NCI-H524 treated with DMSO at 0.1 percent for 48 hours (cell line): ENCODE measurements at regions not wholly inside any gene's neighbourhood (a gene's known extent, or its start where the extent isn't known, plus 50 kb on each side); places are given as distances from the start of the nearest gene placed in this dataset.
"Not testable (repeated sequence)": the region's sequence is repeated elsewhere in the genome, so short reads cannot be mapped to it uniquely, and the experiment has no call there.

Experiments
- DNase-seq: peaks from one replicate; lab custom pipeline; 2025; lab: John Stamatoyannopoulos, UW

DNA sequence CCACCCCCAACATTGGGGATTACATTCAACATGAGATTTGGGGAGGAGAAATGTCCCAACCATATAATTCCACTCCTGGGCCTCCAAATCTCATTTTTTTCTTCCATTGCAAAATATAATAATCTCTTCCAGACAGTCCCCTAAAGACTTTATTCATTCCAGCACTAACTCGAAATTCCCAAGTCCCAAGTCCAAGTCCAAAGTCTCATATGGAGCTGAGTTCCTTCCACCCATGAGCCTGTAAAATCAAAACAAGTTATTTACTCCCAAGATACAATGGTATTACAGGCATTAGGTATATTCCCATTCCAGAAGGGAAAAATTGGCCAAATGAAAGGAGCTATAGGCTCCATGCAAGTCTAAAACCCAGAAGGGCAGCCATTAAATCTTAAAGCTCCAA, 56.7 kb downstream of the P2RY1 start:
- no peak for DNase-seq

DNA sequence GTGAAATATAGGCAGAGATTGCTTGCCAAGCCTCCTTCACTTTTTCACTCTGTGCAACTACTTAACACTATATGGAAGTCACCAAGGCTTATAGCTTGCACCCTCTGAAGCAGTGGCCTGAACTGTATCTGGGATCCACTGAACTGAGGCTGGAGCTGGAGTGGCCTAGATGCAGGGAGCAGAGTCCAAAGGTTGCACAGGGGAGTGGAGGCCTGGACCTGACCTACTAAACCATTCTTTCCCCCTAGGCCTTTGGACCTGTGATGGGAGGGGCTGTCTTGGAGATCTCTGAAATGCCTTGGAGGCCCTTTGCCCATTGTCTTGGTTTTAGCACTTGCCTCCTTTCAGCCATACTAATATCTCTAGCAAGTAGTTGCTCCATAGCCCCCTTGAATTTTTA, 57.5 kb downstream of the P2RY1 start:
- DNase-seq = no peak

DNA sequence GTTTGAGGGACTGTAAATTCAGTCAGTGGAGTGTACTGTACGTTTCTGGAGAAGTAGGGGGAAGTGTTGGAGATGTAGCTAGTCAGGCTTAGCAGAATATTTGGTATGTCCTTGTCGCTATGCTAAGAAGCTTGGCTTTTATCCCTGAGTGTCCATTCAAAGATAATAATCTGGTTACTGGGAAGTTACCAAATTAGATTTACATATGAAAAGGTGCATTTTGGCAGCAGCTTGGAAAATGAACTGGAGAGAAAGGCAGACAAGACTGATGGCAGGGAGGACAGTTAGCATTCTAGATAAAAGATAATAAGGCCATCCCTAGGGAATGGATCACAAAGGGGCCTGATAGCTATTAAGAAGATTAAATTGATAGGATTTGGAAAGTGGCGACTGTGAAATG, 58.7 kb downstream of the P2RY1 start:
- DNase-seq = peak; percentile 18

DNA sequence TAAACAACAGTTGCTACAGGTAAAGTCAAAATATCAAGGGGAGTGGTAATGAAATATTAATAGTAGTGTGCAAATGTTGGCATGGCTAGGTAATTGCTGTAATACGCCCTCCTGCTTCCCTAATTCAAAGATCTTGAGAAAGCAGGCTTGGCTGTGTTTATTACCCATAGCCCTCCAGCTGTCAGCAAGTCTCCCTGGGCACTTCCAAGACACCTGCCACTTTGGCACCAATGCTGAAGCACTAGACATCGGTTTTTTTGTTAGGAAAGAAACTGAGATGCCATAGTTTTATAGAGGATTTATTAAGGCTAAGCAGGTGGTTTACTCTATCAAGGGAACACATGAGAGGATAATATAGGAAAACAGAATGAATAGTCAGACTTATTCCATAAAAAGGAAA, 64.4 kb downstream of the P2RY1 start:
- peak; percentile 81 for DNase-seq

DNA sequence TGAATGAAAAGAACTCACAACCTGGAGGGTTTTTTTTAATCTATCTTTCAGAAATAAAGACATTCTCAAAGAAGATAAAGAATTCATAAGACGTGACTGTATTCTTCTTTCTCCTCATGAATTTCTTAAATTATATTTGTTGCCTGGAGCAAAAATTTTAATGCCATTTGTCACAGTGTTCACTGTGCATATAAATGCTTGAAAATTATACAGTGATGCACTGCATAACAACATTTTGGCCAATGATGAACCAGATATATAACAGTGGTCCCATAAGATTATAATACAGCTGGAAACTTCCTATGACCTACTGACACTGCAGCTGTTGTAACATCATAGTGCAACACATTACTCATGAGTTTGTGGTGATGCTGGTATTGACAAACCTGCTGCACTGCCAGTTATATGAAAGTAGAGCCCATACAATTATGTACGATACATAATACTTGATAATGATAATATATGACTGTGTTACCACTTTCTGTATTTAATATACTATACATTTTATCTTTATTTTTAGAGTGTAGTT, 67.3 kb downstream of the P2RY1 start:
- no peak for DNase-seq

DNA sequence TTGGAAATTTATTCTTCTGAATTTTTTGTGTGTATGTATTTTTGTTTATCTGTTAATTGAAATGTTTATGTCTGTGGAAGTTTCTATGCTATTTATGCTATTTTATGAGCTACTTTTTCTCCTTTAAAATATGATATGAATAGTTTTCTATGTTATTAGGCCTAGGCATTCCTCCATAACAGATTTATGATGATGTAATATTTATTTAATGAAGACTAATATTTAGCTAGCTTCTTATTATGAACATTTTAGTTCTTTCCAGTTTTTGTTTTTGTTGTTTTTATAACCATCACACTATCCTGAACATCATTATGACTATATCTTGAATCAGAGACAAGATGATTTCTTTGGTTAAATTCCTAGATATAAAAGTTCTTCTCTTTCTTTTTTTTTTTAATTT, 70.7 kb downstream of the P2RY1 start:
- DNase-seq = no peak

DNA sequence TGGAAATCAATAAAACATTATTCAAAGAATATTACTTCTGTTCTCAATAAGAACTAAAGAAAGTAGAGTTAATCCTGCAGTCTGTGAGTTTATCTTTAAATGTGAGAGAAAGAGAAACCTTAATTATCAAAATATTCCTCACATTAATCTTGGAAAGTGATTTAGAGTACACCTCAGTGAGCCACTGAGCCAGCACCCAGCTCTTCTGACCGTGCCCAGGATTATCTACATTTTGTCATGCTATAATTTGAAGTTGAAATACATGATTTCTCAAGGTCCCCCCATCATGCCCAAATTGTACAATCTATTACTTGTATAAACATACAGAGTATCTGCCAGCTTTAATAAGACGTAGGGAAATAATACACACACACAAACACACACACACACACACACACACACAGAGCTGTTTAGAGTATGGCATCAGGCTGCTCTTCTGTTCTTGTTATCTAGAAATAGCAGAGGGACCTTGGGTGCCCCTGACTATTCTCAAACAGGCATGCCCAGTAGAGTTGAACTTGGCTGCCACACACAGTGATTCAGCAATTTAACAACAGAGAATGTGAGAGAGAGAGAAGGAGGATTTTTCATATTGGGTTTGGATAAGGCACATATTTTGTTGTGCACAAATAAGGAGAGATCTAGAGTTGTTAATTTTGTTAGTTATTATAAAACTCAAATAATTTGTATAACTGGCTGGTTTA, 74.4 kb downstream of the P2RY1 start:
- no peak for DNase-seq

DNA sequence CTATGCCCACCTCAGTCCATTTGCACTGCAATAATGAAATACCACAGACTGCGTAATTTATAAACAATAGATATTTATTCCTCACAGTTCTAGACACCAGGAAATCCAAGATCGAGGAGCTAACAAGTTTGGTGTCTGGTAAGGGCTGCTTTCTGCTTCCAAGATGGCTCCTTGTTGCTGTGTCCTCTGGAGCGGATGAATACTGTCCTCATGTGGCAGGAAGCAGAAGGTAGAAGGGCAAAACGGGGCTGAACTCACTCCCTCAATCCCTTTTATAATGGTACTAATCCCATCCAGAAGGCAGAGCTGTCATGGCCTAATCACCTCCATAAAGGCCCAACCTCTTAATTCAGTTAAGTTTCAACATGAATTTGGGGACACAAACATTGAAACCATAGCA, 75.3 kb downstream of the P2RY1 start:
- DNase-seq = peak; percentile 24

DNA sequence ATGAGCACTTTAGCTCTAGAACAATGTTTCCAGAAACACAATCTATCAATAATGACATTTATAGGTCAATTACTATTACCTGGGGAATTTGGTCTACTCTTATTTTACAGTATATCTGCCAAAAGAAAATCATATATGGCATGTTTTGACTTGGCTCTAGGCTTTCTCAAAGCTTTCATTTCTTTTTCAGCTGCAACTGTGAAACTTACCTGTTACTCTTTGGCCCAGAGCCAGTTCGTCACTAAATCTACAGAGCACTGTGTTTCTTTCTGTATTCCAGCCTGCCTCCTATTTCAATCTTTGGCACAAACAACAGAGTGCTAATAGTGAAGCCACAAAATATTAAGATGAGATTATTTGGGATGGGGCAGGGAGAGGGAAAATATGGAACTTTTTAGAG, 76.0 kb downstream of the P2RY1 start:
- DNase-seq = no peak

DNA sequence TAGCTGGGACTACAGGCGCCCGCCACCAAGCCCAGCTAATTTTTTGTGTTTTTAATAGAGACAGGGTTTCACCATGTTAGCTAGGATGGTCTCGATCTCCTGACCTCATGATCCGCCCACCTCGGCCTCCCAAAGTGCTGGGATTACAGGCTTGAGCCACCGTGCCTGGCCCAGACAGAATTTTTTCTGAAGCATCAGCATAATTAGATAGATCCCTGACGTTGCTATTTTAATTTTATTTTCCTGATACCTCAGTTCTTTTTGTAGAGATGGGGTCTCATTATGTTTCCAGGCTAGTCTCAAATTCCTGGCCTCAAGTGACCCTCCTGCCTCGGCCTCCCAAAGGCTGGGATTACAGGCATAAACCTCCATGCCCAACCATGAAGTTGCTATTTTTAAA, 79.8 kb downstream of the P2RY1 start:
- DNase-seq = not testable (repeated sequence)

DNA sequence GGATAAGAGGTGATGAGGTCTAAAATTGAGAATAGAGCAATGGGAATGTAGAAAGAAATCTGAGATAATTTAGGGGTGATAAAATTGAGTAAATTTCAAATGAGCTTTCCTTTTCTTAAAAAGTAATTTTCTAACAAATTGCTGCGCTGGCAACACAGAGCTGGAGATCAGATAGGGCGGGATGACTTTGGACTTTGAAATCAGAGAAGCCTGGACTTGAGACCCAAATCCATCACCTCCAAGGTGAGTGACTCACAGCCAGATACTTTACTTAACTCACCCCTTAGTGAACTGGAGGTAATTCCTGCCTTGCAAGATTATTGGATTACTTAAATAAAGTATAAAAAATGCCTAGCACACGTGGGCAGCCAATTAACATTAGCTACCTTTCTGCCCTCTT, 80.8 kb downstream of the P2RY1 start:
- no peak for DNase-seq

DNA sequence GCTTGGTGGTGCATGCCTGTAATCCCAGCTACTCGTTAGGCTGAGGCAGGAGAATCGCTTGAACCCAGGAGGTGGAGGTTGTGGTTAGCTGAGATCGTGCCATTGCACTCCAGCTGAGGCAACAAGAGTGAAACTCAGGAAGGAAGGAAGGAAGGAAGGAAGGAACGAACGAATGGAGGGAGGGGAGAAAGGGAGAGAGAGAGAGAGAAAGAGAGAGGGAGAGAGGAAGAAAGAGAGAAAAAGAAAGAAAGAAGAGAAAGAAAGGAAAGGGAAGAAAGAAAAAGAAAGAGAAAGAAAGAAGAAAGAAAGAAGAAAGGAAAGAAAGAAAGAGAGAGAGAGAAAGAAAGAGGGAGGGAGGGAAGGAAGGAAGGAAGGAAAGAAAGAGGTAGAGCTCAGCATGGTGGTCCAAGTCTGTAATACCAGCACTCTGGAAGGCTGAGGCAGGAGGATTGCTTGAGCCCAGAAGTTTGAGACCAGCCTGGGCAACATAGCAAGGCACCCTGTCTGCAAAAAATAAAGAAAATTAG, 81.9 kb downstream of the P2RY1 start:
- no peak for DNase-seq

DNA sequence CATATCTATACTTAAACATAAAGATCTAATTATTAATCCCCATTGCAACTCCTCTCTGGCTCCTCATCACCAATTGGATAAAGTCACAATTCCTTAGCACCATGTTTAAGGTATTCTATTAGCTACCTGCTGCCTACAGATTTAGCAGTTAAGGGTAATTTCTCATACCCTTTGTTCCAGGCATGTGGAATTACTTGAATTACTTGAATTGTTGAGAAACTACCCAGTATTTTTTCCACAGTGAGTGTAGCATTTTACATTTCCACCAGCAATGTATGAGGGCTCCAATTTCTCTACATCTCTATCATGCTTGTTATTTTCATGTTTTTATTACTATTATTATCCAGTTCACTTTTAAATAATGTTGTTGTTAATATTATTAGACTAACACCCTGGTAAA, 86.4 kb downstream of the P2RY1 start:
- no peak for DNase-seq

DNA sequence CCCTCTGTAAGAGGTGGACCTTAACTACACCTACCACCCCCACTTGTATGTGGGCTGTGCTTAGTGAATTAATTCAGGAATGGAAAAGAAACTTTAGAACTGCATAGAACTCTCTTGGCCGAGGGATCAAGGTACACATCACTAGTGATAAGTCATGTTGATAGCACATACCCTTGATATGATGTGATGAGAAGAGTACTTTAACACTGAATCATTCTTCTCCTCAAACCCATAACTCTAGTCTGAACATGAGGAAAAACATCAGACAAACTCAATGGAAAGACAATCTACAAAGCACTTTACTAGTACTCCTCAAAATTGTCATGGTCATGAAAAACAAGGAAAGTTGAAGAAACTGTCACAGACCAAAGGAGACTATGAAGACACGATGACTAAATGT, 87.6 kb downstream of the P2RY1 start:
- no peak for DNase-seq

DNA sequence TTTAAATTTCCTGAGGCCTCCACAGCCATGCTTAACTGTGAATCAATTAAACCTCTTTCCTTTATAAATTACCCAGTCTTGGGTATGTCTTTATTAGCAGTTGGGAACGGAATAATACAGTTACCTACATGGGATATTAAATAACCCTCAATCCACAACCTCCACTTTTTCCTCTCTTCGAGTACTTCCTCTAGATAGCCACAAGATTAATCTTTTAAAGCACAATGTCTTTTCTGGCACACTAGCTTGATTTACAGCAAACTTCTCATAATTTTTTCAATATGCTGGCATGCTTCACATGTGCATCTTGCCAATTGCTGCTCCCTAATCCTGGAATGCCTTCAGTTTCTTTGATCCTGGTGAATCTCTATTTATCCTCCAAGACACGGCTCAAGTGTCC, 92.2 kb downstream of the P2RY1 start:
- no peak for DNase-seq

DNA sequence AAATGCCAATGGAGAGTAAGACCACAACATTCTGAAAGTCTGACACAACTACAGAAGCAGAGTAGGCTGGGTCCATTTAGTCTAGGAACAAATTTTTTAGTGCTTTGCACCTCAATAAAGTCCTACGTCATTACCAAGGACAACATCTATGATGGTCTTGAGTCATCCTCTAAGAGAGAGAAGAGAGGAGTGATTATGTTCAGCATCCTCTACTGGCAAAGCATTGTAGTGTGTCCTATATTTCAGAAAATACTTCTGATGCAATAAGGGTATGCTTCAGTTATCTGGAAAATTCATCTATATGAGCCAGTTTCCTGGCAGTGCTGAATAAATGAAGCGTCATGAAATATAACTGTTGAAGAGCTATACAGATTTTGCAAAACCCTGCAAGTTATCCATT, 95.6 kb downstream of the P2RY1 start:
- no peak for DNase-seq

DNA sequence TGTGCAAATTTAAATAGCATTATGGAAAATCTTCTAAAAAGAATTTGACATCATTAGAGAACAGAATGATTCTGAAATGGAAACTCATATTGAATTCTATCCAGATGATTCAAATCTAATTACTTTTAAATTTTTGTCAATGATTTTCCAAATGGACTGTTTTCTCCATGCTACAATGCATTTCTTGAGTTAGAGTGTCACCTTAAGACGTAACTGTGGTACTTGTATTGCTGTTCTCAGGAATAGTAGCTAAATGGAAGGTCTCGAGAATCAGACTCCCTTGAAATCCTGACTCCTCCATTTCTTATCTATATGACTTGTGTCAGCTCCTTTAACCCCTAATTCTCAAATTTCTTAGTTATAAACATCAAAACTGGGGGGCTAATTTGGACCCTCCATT, 102.3 kb downstream of the P2RY1 start:
- no peak for DNase-seq

DNA sequence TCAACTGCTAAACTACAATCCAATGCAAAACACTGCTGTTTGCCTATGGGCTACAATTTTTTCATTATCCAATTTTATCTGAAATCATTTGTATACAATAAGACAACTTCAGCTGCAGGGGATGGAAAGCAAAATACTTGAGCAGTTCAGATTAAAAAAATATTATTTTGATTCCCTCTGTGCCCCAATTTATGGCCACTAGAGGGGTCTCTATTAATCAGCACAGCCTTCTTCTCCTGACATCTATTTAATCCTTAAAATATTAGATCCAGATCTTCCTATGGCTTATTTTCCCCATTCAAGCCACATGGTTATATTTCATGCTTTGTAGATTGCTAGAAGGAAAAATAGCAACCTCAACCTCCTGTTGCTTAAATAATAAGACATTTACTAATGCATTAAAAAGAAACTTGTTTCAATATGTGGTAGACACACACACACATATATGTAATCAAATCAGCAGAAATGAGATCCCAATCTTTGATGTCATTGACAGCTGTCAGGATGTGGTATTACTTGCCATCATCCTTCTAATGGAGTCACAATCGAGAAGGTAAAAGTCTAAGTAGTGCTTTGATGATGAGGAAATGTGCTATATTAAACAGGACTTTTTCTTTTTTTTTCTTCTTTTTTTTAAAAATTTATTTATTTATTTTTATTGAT, 104.2 kb downstream of the P2RY1 start:
- no peak for DNase-seq

DNA sequence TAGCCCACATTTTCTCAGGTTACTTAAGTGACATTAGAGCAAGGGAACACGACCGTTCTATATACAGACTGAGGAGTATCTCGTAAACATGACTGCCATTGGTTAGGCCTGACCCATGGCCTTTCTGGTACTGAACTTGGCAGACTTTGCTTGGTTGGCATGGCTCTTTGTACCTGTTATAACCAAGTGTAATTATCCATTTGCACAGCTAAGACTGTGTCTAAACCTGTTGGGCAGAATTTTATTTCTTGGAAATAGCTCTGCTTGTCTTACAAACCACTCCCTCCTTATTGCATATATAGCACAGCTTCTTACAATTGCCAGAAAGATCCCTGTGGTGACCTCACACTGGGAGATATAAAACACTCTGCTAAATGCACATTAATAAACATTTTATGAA, 106.9 kb downstream of the P2RY1 start:
- no peak for DNase-seq

DNA sequence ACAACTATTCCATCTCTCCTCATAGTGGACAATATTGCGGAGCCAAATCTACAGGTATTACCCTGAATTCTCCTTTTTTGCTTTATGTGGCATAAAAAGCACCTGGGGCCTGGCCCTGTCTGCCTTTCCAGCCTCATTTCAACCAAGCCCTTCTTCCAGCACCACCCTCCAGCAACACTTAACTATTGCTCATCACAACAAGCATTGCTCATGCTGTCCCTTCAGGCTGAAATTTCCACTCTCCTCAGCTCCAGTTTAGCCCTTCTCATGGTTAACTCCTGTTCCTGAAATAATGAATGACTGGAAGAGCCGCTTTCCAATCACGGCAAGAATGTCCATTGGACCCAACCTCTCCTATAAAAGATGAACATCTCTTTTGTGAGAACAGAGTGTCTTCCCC, 107.4 kb downstream of the P2RY1 start:
- DNase-seq = no peak

DNA sequence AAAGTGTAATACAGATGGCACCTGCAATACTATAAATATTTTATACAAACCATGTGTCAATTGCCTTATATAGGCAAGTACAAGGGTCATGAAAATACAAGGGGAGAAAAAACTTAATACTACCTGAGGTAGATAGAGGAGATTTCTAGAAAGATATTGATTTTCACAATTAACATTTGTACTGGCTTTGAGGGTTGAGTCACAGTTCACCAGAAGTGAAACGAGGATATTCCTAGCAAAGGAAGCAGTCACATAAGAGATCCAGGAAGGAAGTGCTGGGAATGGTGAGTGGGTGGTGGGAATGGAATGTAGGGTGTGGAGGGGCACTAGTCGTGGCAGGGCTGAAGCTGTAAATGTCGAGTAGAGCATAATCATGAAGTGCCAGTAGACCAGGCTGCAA, 108.7 kb downstream of the P2RY1 start:
- DNase-seq = no peak

DNA sequence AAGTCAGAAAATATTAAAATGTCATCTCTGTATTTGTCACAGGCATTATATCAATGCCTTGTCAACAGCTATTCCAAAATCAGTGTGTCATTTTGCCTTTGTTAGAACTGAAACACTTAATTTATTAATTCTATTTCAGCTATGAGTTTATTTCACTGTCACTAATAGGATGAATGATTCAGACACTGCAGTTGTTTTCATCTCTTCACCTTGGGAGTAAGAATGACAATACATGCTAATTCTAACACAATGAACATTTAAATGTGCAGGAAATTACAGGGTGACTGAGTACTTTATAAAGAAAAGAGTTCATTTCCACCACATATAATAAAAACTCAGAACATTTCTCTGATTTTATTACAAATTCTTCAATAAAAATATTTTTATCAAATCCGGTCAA, 109.7 kb downstream of the P2RY1 start:
- no peak for DNase-seq

DNA sequence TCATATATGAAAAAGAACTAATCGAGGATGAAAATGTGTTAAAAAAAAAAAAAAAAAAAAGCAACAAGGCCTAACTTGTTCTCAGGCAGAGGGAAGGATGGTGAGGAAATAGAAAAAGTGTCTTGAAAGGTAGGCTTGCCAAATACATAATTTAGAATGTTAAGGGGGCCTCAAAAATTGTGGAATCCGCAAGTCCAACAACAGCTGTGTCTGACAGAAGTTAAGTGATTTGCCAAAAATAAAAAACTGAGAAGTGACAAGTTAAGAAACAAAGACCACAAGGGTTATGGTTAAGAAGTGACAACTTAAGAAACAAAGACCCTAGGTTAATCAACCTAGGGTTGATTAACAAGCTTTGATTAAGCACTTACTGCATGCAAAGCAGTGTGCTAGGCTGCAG, 110.6 kb downstream of the P2RY1 start:
- no peak for DNase-seq

DNA sequence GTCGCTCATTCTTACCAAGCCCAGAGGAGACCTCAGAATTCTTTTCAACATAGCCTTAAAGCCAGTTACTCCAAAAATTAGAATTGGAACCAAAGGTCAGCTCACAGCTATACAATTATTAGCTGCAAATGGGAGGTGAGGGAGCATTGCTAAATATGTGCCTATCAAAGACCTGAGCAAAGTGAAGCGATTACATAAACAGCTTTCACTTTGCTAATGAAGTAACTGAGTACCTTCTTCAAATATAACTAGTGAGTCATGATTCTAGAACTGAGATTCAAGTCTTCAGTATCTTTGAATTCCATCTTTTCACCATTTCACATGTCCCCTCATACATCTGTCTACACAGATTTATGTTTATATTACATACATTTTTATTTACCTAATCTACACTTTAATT, 122.6 kb downstream of the P2RY1 start:
- DNase-seq = no peak
